Immature natural killer cell (primary cell): ENCODE measurements at regions not wholly inside any gene's neighbourhood (a gene's known extent, or its start where the extent isn't known, plus 50 kb on each side); places are given as distances from the start of the nearest gene placed in this dataset.

Experiments used
- DNase-seq, 3 donors: peaks; one replicate each; pipeline ENCODE4 v3.0.0; 2022; ENCODE audit warnings: mixed read lengths in 1 of 3
- H3K27ac Mint-ChIP-seq, 6 donors: one replicate each; pipeline ENCODE4 v1.8.0; 2020; ENCODE audit warnings: mixed read lengths in 6 of 6, mild to moderate bottlenecking in 5 of 6, inconsistent platforms in 4 of 6, moderate library complexity in 3 of 6
- H3K27me3 Mint-ChIP-seq, 3 donors: one replicate each; pipeline ENCODE4 v1.8.0; 2020 to 2021; ENCODE audit warnings: low read depth in 3 of 3, mild to moderate bottlenecking in 3 of 3, mixed read lengths in 3 of 3, moderate library complexity in 3 of 3, inconsistent platforms in 1 of 3
- H3K36me3 Mint-ChIP-seq, 3 donors: one replicate each; pipeline ENCODE4 v1.8.0; 2020; ENCODE audit warnings: mixed read lengths in 3 of 3, inconsistent platforms in 2 of 3, mild to moderate bottlenecking in 2 of 3
- H3K4me1 Mint-ChIP-seq, 2 donors: one replicate each; pipeline ENCODE4 v1.8.0; 2020; ENCODE audit warnings: inconsistent platforms in 2 of 2, mild to moderate bottlenecking in 2 of 2, mixed read lengths in 2 of 2, moderate library complexity in 1 of 2
- H3K4me3 Mint-ChIP-seq, 5 donors: one replicate each; pipeline ENCODE4 v1.8.0; 2020; ENCODE audit warnings: mild to moderate bottlenecking in 5 of 5, mixed read lengths in 5 of 5, inconsistent platforms in 3 of 5, moderate library complexity in 3 of 5
- H3K9me3 Mint-ChIP-seq, 6 donors: one replicate each; pipeline ENCODE4 v1.8.0; 2020; ENCODE audit warnings: mild to moderate bottlenecking in 6 of 6, mixed read lengths in 6 of 6, inconsistent platforms in 4 of 6, moderate library complexity in 3 of 6

GRCh38 chr1:221913351-221913892 lies 171.5 kb upstream of the DUSP10 start:
- Mint-ChIP-seq H3K27me3 (peaks cover 2 to 6% (median 3%) of the 10 kb centered on the region in 3 donors), H3K9me3 (no peaks in the 10 kb centered on the region), H3K36me3 (no peaks in the 10 kb centered on the region), H3K27ac (no peak overlapping the region), H3K4me1 (no peaks in the 10 kb centered on the region), H3K4me3 (no peak overlapping the region)
- no peak for DNase-seq

- Mint-ChIP-seq H3K4me1 (no peaks in the 10 kb centered on the region), H3K27me3 (peaks cover 2 to 8% (median 3%) of the 10 kb centered on the region in 3 donors), H3K9me3 (no peaks in the 10 kb centered on the region), H3K4me3 (no peak overlapping the region), H3K27ac (no peak overlapping the region), H3K36me3 (no peaks in the 10 kb centered on the region)
- no peak for DNase-seq
Observed at GRCh38 chr1:221912230-221912629, 170.3 kb upstream of the DUSP10 start.

- no peak overlapping the region for H3K4me3 Mint-ChIP-seq
- no peaks in the 10 kb centered on the region for H3K9me3 Mint-ChIP-seq
- H3K27me3 Mint-ChIP-seq: peaks cover 3 to 8% (median 3%) of the 10 kb centered on the region in 3 donors
- H3K36me3 Mint-ChIP-seq: no peaks in the 10 kb centered on the region
- DNase-seq: no peak
- no peaks in the 10 kb centered on the region for H3K4me1 Mint-ChIP-seq
- H3K27ac Mint-ChIP-seq: no peak overlapping the region
Observed at GRCh38 chr1:221911714-221912113, 169.8 kb upstream of the DUSP10 start.

GRCh38 chr1:221910222-221910621 lies 168.3 kb upstream of the DUSP10 start:
- Mint-ChIP-seq H3K36me3 (no peaks in the 10 kb centered on the region), H3K9me3 (no peaks in the 10 kb centered on the region), H3K27ac (no peak overlapping the region), H3K4me3 (peak overlapping the region in 1 of 5 donors; percentile 15), H3K4me1 (no peaks in the 10 kb centered on the region), H3K27me3 (peaks cover under 1 to 9% (median 4%) of the 10 kb centered on the region in 3 donors)
- no peak for DNase-seq

GRCh38 chr1:221908573-221908972 lies 166.7 kb upstream of the DUSP10 start:
- no peaks in the 10 kb centered on the region for H3K9me3 Mint-ChIP-seq

GRCh38 chr1:221907166-221907932 lies 165.5 kb upstream of the DUSP10 start:
- no peaks in the 10 kb centered on the region for H3K36me3 Mint-ChIP-seq
- no peak for DNase-seq
- H3K4me3 Mint-ChIP-seq: no peak overlapping the region
- H3K27me3 Mint-ChIP-seq: peaks cover 2 to 5% (median 4%) of the 10 kb centered on the region in 3 donors
- no peaks in the 10 kb centered on the region for H3K4me1 Mint-ChIP-seq
- H3K9me3 Mint-ChIP-seq: no peaks in the 10 kb centered on the region
- H3K27ac Mint-ChIP-seq: no peak overlapping the region

More at GRCh38 chr1:221908573-221908972, 166.7 kb upstream of the DUSP10 start:
- Mint-ChIP-seq H3K4me3 (no peak overlapping the region), H3K27me3 (peaks cover 2 to 7% (median 4%) of the 10 kb centered on the region in 3 donors), H3K27ac (no peak overlapping the region), H3K36me3 (no peaks in the 10 kb centered on the region), H3K4me1 (no peaks in the 10 kb centered on the region)
- DNase-seq: no peak

GRCh38 chr1:221905802-221906201 lies 163.9 kb upstream of the DUSP10 start:
- H3K36me3 Mint-ChIP-seq: no peaks in the 10 kb centered on the region
- no peak overlapping the region for H3K27ac Mint-ChIP-seq
- H3K4me1 Mint-ChIP-seq: no peaks in the 10 kb centered on the region
- H3K27me3 Mint-ChIP-seq: peaks cover 2 to 5% (median 3%) of the 10 kb centered on the region in 3 donors
- DNase-seq: no peak
- no peak overlapping the region for H3K4me3 Mint-ChIP-seq
- H3K9me3 Mint-ChIP-seq: no peaks in the 10 kb centered on the region

GRCh38 chr1:221904319-221904718 lies 162.4 kb upstream of the DUSP10 start:
- H3K4me1 Mint-ChIP-seq: no peaks in the 10 kb centered on the region
- H3K4me3 Mint-ChIP-seq: no peak overlapping the region
- H3K27ac Mint-ChIP-seq: no peak overlapping the region
- no peaks in the 10 kb centered on the region for H3K36me3 Mint-ChIP-seq
- H3K9me3 Mint-ChIP-seq: no peaks in the 10 kb centered on the region
- peaks cover 2 to 5% (median 2%) of the 10 kb centered on the region in 3 donors for H3K27me3 Mint-ChIP-seq
- DNase-seq: no peak

- H3K36me3 Mint-ChIP-seq: no peaks in the 10 kb centered on the region
- H3K4me1 Mint-ChIP-seq: no peaks in the 10 kb centered on the region
- H3K4me3 Mint-ChIP-seq: no peak overlapping the region
- no peaks in the 10 kb centered on the region for H3K9me3 Mint-ChIP-seq
- peaks cover 2 to 5% (median 2%) of the 10 kb centered on the region in 3 donors for H3K27me3 Mint-ChIP-seq
- no peak overlapping the region for H3K27ac Mint-ChIP-seq
- no peak for DNase-seq
Observed at GRCh38 chr1:221903594-221903993, 161.7 kb upstream of the DUSP10 start.

- H3K36me3 Mint-ChIP-seq: no peaks in the 10 kb centered on the region
- no peak for DNase-seq
- no peaks in the 10 kb centered on the region for H3K9me3 Mint-ChIP-seq
- H3K4me3 Mint-ChIP-seq: no peak overlapping the region
- no peaks in the 10 kb centered on the region for H3K4me1 Mint-ChIP-seq
- H3K27ac Mint-ChIP-seq: no peak overlapping the region
- H3K27me3 Mint-ChIP-seq: peaks cover 2 to 5% (median 2%) of the 10 kb centered on the region in 3 donors
Observed at GRCh38 chr1:221902961-221903360, 161.1 kb upstream of the DUSP10 start.

- no peaks in the 10 kb centered on the region for H3K4me1 Mint-ChIP-seq
- no peak for DNase-seq
- H3K36me3 Mint-ChIP-seq: no peaks in the 10 kb centered on the region
- peaks cover 0 to 2% (median 0%) of the 10 kb centered on the region in 3 donors for H3K27me3 Mint-ChIP-seq
- no peak overlapping the region for H3K4me3 Mint-ChIP-seq
- no peaks in the 10 kb centered on the region for H3K9me3 Mint-ChIP-seq
- no peak overlapping the region for H3K27ac Mint-ChIP-seq
Observed at GRCh38 chr1:221900678-221901077, 158.8 kb upstream of the DUSP10 start.

GRCh38 chr1:221897321-221897721 lies 155.4 kb upstream of the DUSP10 start:
- Mint-ChIP-seq H3K36me3 (peaks cover 0 to 3% (median 0%) of the 10 kb centered on the region in 3 donors), H3K27ac (no peak overlapping the region), H3K4me3 (no peak overlapping the region), H3K4me1 (no peaks in the 10 kb centered on the region), H3K27me3 (no peaks in the 10 kb centered on the region), H3K9me3 (no peaks in the 10 kb centered on the region)
- DNase-seq: no peak

GRCh38 chr1:221892301-221892830 lies 150.5 kb upstream of the DUSP10 start:
- DNase-seq: no peak
- no peak overlapping the region for H3K4me3 Mint-ChIP-seq
- H3K27ac Mint-ChIP-seq: no peak overlapping the region
- H3K36me3 Mint-ChIP-seq: peaks cover 0 to 3% (median 0%) of the 10 kb centered on the region in 3 donors
- peaks cover 0 to 3% (median 0%) of the 10 kb centered on the region in 3 donors for H3K27me3 Mint-ChIP-seq
- no peaks in the 10 kb centered on the region for H3K4me1 Mint-ChIP-seq
- H3K9me3 Mint-ChIP-seq: no peaks in the 10 kb centered on the region

- Mint-ChIP-seq H3K27ac (no peak overlapping the region), H3K4me3 (no peak overlapping the region), H3K9me3 (no peaks in the 10 kb centered on the region), H3K36me3 (peaks cover 0 to 3% (median 0%) of the 10 kb centered on the region in 3 donors), H3K27me3 (peaks cover 0 to 3% (median 0%) of the 10 kb centered on the region in 3 donors), H3K4me1 (no peaks in the 10 kb centered on the region)
- no peak for DNase-seq
Observed at GRCh38 chr1:221891708-221892107, 149.8 kb upstream of the DUSP10 start.
